ENCODE measurements at regions not wholly inside any gene's neighbourhood (a gene's known extent, or its start where the extent isn't known, plus 50 kb on each side); places are given as distances from the start of the nearest gene placed in this dataset.

- no peak overlapping the region for H3K4me3 ChIP-seq
- no peak for ATAC-seq
- no peak overlapping the region for H3K27ac ChIP-seq
- H3K36me3 ChIP-seq = no peaks in the 10 kb centered on the region
- TF ChIP-seq CTCF (IDR thresholded peaks at IDR 0.05) = no peak
- TF ChIP-seq POLR2AphosphoS5 (IDR thresholded peaks at IDR 0.05) = no peak
- TF ChIP-seq EP300 (IDR thresholded peaks at IDR 0.05) = no peak
- TF ChIP-seq POLR2A (IDR thresholded peaks at IDR 0.05) = no peak
- no peaks in the 10 kb centered on the region for H3K27me3 ChIP-seq
- WGBS, 2 donors (ENCODE audit: low coverage in 1 of 2) = 62 to 86% methylated on average over 2 to 7 of the region's 7 CpGs
- H3K9me3 ChIP-seq = no peaks in the 10 kb centered on the region
- H3K4me1 ChIP-seq = no peaks in the 10 kb centered on the region
Observed at GRCh38 chr7:53101026-53101425, 65.6 kb downstream of the POM121L12 start.

GRCh38 chr7:53110425-53110824, 75.0 kb downstream of the POM121L12 start:
- ATAC-seq = no peak
- Histone ChIP-seq H3K36me3 (no peaks in the 10 kb centered on the region), H3K9me3 (no peaks in the 10 kb centered on the region), H3K27ac (no peak overlapping the region), H3K4me1 (no peaks in the 10 kb centered on the region), H3K4me3 (no peak overlapping the region), H3K27me3 (no peaks in the 10 kb centered on the region)
- WGBS, 2 donors (ENCODE audit: low coverage in 1 of 2) = 75 to 89% methylated on average over 4 of the region's 4 CpGs
- no peak for TF ChIP-seq POLR2AphosphoS5 (IDR thresholded peaks at IDR 0.05)
- no peak for TF ChIP-seq EP300 (IDR thresholded peaks at IDR 0.05)
- TF ChIP-seq POLR2A (IDR thresholded peaks at IDR 0.05) = no peak
- no peak for TF ChIP-seq CTCF (IDR thresholded peaks at IDR 0.05)

- no peak for TF ChIP-seq EP300 (IDR thresholded peaks at IDR 0.05)
- TF ChIP-seq POLR2AphosphoS5 (IDR thresholded peaks at IDR 0.05) = no peak
- TF ChIP-seq POLR2A (IDR thresholded peaks at IDR 0.05) = no peak
- no peaks in the 10 kb centered on the region for H3K9me3 ChIP-seq
- WGBS, 2 donors (ENCODE audit: low coverage in 1 of 2) = 29 to 30% methylated on average over 1 of the region's 1 CpG
- H3K4me1 ChIP-seq = no peaks in the 10 kb centered on the region
- no peaks in the 10 kb centered on the region for H3K27me3 ChIP-seq
- no peak for ATAC-seq
- no peak overlapping the region for H3K4me3 ChIP-seq
- no peak overlapping the region for H3K27ac ChIP-seq
- H3K36me3 ChIP-seq = no peaks in the 10 kb centered on the region
Observed at GRCh38 chr7:53111031-53111430, 75.6 kb downstream of the POM121L12 start.

GRCh38 chr7:53113424-53113823, 78.0 kb downstream of the POM121L12 start:
- WGBS, 2 donors (ENCODE audit: low coverage in 1 of 2) = 63 to 82% methylated on average over 3 to 4 of the region's 4 CpGs
- no peak for TF ChIP-seq EP300 (IDR thresholded peaks at IDR 0.05)
- TF ChIP-seq CTCF (IDR thresholded peaks at IDR 0.05) = no peak
- no peak for TF ChIP-seq POLR2AphosphoS5 (IDR thresholded peaks at IDR 0.05)
- TF ChIP-seq POLR2A (IDR thresholded peaks at IDR 0.05) = no peak
- Histone ChIP-seq H3K27ac (no peak overlapping the region), H3K9me3 (no peaks in the 10 kb centered on the region), H3K36me3 (no peaks in the 10 kb centered on the region), H3K4me3 (no peak overlapping the region), H3K27me3 (no peaks in the 10 kb centered on the region), H3K4me1 (no peaks in the 10 kb centered on the region)
- ATAC-seq = no peak

GRCh38 chr7:53119514-53119941, 84.1 kb downstream of the POM121L12 start:
- H3K27ac ChIP-seq = no peak overlapping the region
- ATAC-seq = no peak

More at GRCh38 chr7:53119514-53119941, 84.1 kb downstream of the POM121L12 start:
- TF ChIP-seq POLR2A (IDR thresholded peaks at IDR 0.05) (no peak), CTCF (IDR thresholded peaks at IDR 0.05) (no peak), EP300 (IDR thresholded peaks at IDR 0.05) (no peak), POLR2AphosphoS5 (IDR thresholded peaks at IDR 0.05) (no peak)
- no peak overlapping the region for H3K4me3 ChIP-seq
- WGBS, 2 donors (ENCODE audit: low coverage in 1 of 2) = 20 to 31% methylated on average over 2 to 4 of the region's 4 CpGs
- peaks cover 0 to 8% (median 0%) of the 10 kb centered on the region in 3 donors for H3K4me1 ChIP-seq
- H3K27me3 ChIP-seq = no peaks in the 10 kb centered on the region
- H3K36me3 ChIP-seq = no peaks in the 10 kb centered on the region
- H3K9me3 ChIP-seq = no peaks in the 10 kb centered on the region

Data from gastroesophageal sphincter (tissue), 4 donors.